ENCODE measurements at regions not wholly inside any gene's neighbourhood (a gene's known extent, or its start where the extent isn't known, plus 50 kb on each side); places are given as distances from the start of the nearest gene placed in this dataset.
A peak's percentile ranks its signal among the peaks of the same experiment; 100 is the strongest.

DNA sequence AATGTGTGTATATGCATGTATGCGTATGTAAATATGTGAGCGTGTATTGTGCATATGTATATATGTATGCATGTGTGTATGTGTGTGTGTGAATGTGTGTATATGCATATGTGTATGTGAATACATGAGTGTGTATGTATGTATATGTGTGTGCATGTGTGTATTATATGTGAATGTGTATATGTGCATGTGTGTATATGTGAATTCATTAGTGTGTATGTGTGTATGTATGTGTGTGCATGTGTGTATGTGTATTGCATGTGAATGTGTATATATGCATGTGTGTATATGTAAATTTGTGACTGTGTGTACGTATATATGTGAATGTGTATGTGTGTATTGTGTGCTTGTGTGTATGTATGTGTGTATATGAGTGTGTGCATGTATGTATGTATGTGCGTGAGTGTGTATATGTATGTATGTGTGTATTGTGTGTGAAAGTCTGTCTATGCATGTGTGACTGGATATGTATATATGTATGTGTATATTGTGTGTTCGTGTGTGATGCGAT, 455.9 kb downstream of the TYW1 start:
- H3K27me3 ChIP-seq (ENCODE audit: low read depth): no peaks in the 10 kb centered on the region
- intact Hi-C loops (cut with DNase I): no loop called here
- H3K4me3 ChIP-seq: no peak overlapping the region
- no peaks in the 10 kb centered on the region for H3K36me3 ChIP-seq
- TF ChIP-seq, protein P1, sequence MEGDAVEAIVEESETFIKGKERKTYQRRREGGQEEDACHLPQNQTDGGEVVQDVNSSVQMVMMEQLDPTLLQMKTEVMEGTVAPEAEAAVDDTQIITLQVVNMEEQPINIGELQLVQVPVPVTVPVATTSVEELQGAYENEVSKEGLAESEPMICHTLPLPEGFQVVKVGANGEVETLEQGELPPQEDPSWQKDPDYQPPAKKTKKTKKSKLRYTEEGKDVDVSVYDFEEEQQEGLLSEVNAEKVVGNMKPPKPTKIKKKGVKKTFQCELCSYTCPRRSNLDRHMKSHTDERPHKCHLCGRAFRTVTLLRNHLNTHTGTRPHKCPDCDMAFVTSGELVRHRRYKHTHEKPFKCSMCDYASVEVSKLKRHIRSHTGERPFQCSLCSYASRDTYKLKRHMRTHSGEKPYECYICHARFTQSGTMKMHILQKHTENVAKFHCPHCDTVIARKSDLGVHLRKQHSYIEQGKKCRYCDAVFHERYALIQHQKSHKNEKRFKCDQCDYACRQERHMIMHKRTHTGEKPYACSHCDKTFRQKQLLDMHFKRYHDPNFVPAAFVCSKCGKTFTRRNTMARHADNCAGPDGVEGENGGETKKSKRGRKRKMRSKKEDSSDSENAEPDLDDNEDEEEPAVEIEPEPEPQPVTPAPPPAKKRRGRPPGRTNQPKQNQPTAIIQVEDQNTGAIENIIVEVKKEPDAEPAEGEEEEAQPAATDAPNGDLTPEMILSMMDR (IDR thresholded peaks at IDR 0.05): no peak
- H3K27ac ChIP-seq: no peak overlapping the region
- DNase-seq (no peak), ATAC-seq (no peak)
- no peaks in the 10 kb centered on the region for H3K9me3 ChIP-seq
- H3K4me1 ChIP-seq: no peaks in the 10 kb centered on the region

DNA sequence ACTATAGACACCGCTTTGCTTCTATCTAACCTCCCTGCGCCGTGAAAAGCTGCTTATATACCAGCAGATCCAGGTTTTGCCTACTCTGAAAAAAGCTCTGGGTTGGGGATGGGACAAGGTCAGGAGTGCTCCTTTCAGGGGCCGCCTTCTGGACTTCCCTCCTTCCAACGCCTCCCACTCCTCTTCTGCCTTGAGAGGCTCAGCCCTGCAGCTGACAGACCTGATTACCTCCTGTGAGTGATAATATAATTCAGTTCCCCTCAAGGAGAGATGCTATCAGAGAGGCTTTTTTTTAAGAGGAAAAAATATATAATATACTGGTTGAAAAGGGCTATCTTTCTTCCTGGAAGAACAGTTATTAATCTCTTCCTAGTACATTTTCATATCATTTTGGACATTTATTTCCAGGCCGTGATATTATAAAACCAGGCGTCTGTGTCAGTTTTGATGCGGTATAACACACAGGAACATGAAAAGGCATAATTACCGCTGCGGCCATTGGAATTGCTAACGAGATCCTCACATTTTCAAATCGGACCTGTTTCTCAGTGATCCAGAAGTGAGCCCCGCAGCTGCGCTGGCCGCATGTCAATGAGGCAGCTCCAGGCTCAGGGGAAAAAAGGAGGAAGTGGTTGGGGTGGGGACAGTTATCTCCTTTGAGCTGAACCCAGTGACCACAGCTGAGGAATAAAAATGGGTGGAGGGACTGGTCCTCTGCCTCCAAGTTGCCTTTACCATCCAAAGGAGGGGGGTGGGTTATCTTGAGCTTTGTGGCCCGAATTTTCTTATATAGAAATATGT, 457.1 kb downstream of the TYW1 start:
- no peak overlapping the region for H3K27ac ChIP-seq
- H3K36me3 ChIP-seq: no peaks in the 10 kb centered on the region
- H3K27me3 ChIP-seq (ENCODE audit: low read depth): no peaks in the 10 kb centered on the region
- H3K4me3 ChIP-seq: no peak overlapping the region
- no peak for DNase-seq
- H3K9me3 ChIP-seq: no peaks in the 10 kb centered on the region
- ATAC-seq: no peak
- TF ChIP-seq, protein P1 (IDR thresholded peaks at IDR 0.05): no peak
- intact Hi-C loops (cut with DNase I): no loop called here
- H3K4me1 ChIP-seq: no peaks in the 10 kb centered on the region

DNA sequence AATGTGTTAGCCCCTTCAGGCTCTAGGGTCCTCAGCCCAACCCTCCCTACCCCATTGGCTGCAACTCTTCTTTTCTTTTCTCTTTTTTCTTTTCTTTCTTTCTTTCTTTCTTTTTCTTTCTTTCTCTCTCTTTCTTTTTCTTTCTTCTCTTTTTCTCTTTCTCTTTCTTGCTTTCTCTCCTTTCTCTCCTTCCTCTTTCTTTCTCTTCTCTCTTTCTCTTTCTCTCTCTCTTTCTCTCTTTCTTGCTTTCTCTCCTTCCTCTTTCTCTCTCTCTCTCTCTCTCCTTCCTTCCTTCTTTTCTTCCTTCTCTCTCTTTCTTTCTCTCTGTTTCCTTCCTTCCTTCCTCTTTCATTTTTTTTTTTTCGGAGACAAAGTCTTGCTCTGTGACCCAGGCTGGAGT, 458.9 kb downstream of the TYW1 start:
- H3K9me3 ChIP-seq: no peaks in the 10 kb centered on the region
- intact Hi-C loops (cut with DNase I): no loop called here
- H3K27me3 ChIP-seq (ENCODE audit: low read depth): no peaks in the 10 kb centered on the region
- ATAC-seq: no peak
- H3K4me3 ChIP-seq: no peak overlapping the region
- no peak for DNase-seq
- H3K4me1 ChIP-seq: no peaks in the 10 kb centered on the region
- H3K27ac ChIP-seq: no peak overlapping the region
- TF ChIP-seq, protein P1 (IDR thresholded peaks at IDR 0.05): no peak
- H3K36me3 ChIP-seq: no peaks in the 10 kb centered on the region

DNA sequence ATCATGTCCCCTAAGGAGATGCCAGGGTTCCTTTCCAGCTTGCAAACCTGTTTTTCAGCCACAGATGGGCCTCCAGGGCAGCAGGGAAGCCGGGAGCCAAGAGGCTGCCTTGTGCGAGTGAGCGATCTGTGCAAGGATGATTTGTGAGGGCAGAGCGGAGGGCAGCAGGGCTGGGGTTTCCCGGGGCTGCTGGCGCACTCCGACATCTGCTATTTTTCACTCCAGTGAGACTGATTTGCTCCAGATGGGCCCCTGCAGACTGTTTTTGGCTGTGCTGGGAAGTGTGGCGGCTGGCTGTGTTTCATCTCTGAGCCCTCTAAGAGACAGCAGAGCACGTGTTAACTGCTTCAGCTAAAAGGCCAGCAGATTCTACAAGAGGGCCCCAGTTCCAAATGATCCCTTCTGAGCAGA, 466.2 kb downstream of the TYW1 start:
- H3K27ac ChIP-seq: no peak overlapping the region
- peak; percentile 69 to 84 for ATAC-seq
- H3K4me1 ChIP-seq: peaks cover 8% of the 10 kb centered on the region
- H3K4me3 ChIP-seq: no peak overlapping the region
- intact Hi-C loops (cut with DNase I): no loop called here
- no peaks in the 10 kb centered on the region for H3K9me3 ChIP-seq
- TF ChIP-seq, protein P1 (IDR thresholded peaks at IDR 0.05): no peak
- peak; percentile 49 for DNase-seq
- no peaks in the 10 kb centered on the region for H3K27me3 ChIP-seq (ENCODE audit: low read depth)
- H3K36me3 ChIP-seq: no peaks in the 10 kb centered on the region

DNA sequence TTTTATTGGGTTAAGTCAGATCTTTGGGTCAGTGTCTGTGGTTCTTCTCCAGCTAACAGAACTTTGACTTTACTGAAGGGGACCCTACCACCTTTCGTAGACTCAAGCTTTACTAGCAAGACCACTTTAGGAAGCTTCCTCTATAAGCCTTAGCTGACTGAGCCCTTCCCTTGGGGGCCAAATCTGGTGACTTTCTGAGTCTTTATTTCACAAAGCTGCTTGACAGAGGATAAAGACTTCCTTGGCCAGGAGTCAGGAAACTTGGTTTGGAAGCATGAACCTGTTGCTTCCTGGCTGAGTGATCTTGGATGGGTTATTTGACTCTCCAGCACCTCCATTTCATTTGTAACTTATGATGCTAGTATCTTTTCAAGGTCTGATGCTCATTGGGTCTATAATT, 466.7 kb downstream of the TYW1 start:
- no peaks in the 10 kb centered on the region for H3K9me3 ChIP-seq
- peaks cover 8% of the 10 kb centered on the region for H3K4me1 ChIP-seq
- no peaks in the 10 kb centered on the region for H3K36me3 ChIP-seq
- DNase-seq (no peak), ATAC-seq (no peak)
- intact Hi-C loops (cut with DNase I): no loop called here
- H3K27ac ChIP-seq: no peak overlapping the region
- no peak overlapping the region for H3K4me3 ChIP-seq
- no peaks in the 10 kb centered on the region for H3K27me3 ChIP-seq (ENCODE audit: low read depth)
- TF ChIP-seq, protein P1 (IDR thresholded peaks at IDR 0.05): no peak

Measured in lower lobe of right lung (tissue), 2 donors.